Endothelial cell of umbilical vein (primary cell): ENCODE measurements at regions not wholly inside any gene's neighbourhood (a gene's known extent, or its start where the extent isn't known, plus 50 kb on each side); places are given as distances from the start of the nearest gene placed in this dataset.

ENCODE experiments used
- EZH2 ChIP-seq: IDR thresholded peaks from 2 replicates; pipeline ENCODE4 v1.6.1; 2012; ENCODE audit warnings: borderline replicate concordance, low read depth, mild to moderate bottlenecking, moderate library complexity, low read length, inconsistent platforms; ENCODE audit not compliant: severe bottlenecking
- FOS ChIP-seq: IDR thresholded peaks from 2 replicates; pipeline ENCODE4 v1.6.1; 2011; ENCODE audit warnings: mild to moderate bottlenecking, low read length, moderate library complexity, borderline replicate concordance; ENCODE audit not compliant: insufficient read depth
- GATA2 ChIP-seq: IDR thresholded peaks from 2 replicates; pipeline ENCODE4 v1.7.0; 2011; ENCODE audit warnings: low read depth, mild to moderate bottlenecking, moderate library complexity, mixed read lengths, low read length; ENCODE audit not compliant: insufficient read length, insufficient read depth
- JUN ChIP-seq: IDR thresholded peaks from 2 replicates; pipeline ENCODE4 v1.6.1; 2011; ENCODE audit warnings: borderline replicate concordance, low read depth; ENCODE audit not compliant: insufficient read length, insufficient read depth
- MYC ChIP-seq: IDR thresholded peaks from one replicate; pipeline ENCODE4 v1.6.1; 2011; ENCODE audit warnings: mild to moderate bottlenecking, low read depth, low read length
- POLR2A ChIP-seq: IDR thresholded peaks from 2 replicates; pipeline ENCODE4 v1.6.1; 2012; ENCODE audit warnings: low read depth, mild to moderate bottlenecking, control low read depth, low read length
- POLR2AphosphoS5 ChIP-seq: IDR thresholded peaks from 2 replicates; pipeline ENCODE4 v1.6.1; 2012; ENCODE audit warnings: low read depth, mild to moderate bottlenecking, control low read depth, low read length, moderate library complexity; ENCODE audit not compliant: insufficient read depth
- TF ChIP-seq, protein P1 (sequence below), 2 donors: IDR thresholded peaks; 1 replicate in 1 of 2; 2 replicates in 1 of 2; pipeline ENCODE4 v1.5.1; 2011; ENCODE audit warnings: low read length in 2 of 2, mild to moderate bottlenecking in 2 of 2, moderate library complexity in 2 of 2, control low read depth in 1 of 2, inconsistent platforms in 1 of 2, low read depth in 1 of 2; ENCODE audit not compliant: insufficient read depth in 1 of 2; ENCODE audit errors: extremely low read depth in 1 of 2
- TF ChIP-seq, protein P2 (sequence below): IDR thresholded peaks from 2 replicates; pipeline ENCODE4 v1.6.1; 2011; ENCODE audit not compliant: insufficient read depth, insufficient read length

DNA sequence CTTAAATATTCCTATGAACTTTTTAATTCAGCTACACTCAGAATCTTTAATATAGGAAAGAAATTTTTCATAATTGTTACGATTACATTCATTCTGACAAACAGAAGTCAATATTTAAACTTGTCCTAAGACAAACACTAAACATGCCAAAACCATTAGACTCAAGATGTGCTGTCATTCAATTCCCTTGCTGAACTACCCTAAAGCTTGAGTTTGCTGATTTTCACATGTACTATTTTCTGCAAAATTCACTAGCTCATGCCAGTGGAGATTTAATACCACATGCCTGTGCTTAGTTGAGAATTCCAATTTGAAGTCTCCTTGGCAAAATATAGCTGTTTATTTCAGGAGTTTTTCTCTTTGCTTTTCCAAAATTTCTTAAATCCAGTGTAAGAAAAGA is 448.0 kb downstream of the COL12A1 start:
- TF ChIP-seq, protein P1, sequence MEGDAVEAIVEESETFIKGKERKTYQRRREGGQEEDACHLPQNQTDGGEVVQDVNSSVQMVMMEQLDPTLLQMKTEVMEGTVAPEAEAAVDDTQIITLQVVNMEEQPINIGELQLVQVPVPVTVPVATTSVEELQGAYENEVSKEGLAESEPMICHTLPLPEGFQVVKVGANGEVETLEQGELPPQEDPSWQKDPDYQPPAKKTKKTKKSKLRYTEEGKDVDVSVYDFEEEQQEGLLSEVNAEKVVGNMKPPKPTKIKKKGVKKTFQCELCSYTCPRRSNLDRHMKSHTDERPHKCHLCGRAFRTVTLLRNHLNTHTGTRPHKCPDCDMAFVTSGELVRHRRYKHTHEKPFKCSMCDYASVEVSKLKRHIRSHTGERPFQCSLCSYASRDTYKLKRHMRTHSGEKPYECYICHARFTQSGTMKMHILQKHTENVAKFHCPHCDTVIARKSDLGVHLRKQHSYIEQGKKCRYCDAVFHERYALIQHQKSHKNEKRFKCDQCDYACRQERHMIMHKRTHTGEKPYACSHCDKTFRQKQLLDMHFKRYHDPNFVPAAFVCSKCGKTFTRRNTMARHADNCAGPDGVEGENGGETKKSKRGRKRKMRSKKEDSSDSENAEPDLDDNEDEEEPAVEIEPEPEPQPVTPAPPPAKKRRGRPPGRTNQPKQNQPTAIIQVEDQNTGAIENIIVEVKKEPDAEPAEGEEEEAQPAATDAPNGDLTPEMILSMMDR (IDR thresholded peaks at IDR 0.05; ENCODE audit: extremely low read depth in 1 of 2, insufficient read depth in 1 of 2, low read depth in 1 of 2, low read length in 2 of 2), result no peak
- no peak for TF ChIP-seq EZH2
- no peak for TF ChIP-seq MYC
- TF ChIP-seq POLR2A, result no peak
- TF ChIP-seq JUN, result no peak
- no peak for TF ChIP-seq POLR2AphosphoS5
- TF ChIP-seq, protein P2, sequence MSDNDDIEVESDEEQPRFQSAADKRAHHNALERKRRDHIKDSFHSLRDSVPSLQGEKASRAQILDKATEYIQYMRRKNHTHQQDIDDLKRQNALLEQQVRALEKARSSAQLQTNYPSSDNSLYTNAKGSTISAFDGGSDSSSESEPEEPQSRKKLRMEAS, result no peak
- TF ChIP-seq GATA2, result no peak
- TF ChIP-seq FOS, result no peak
